ENCODE measurements at regions not wholly inside any gene's neighbourhood (a gene's known extent, or its start where the extent isn't known, plus 50 kb on each side); places are given as distances from the start of the nearest gene placed in this dataset.

GRCh38 chr11:42521994-42522393 lies 789.8 kb upstream of the API5 start:
- H3K4me3 ChIP-seq (ENCODE audit: low read depth, low read length): no peak overlapping the region
- no peak for TF ChIP-seq CTCF (conservative IDR thresholded peaks at IDR 0.05; ENCODE audit: low read depth, low read length)
- DNase-seq (ENCODE audit: low read depth): peak; percentile 4

GRCh38 chr11:42524534-42525227 lies 787.1 kb upstream of the API5 start:
- peak; percentile 52 for TF ChIP-seq CTCF (conservative IDR thresholded peaks at IDR 0.05; ENCODE audit: low read depth, low read length)
- DNase-seq (ENCODE audit: low read depth): peak; percentile 48
- H3K4me3 ChIP-seq (ENCODE audit: low read depth, low read length): no peak overlapping the region

- no peak for TF ChIP-seq CTCF (conservative IDR thresholded peaks at IDR 0.05; ENCODE audit: low read depth, low read length)
- DNase-seq (ENCODE audit: low read depth): no peak
- H3K4me3 ChIP-seq (ENCODE audit: low read depth, low read length): no peak overlapping the region
Measured at GRCh38 chr11:42526426-42526825, 785.4 kb upstream of the API5 start.

GRCh38 chr11:42528471-42528870 lies 783.3 kb upstream of the API5 start:
- H3K4me3 ChIP-seq (ENCODE audit: low read depth, low read length): no peak overlapping the region
- TF ChIP-seq CTCF (conservative IDR thresholded peaks at IDR 0.05; ENCODE audit: low read depth, low read length): no peak
- DNase-seq (ENCODE audit: low read depth): no peak

- no peak for DNase-seq (ENCODE audit: low read depth)
- H3K4me3 ChIP-seq (ENCODE audit: low read depth, low read length): no peak overlapping the region
- no peak for TF ChIP-seq CTCF (conservative IDR thresholded peaks at IDR 0.05; ENCODE audit: low read depth, low read length)
Measured at GRCh38 chr11:42528911-42529310, 782.9 kb upstream of the API5 start.

- no peak for TF ChIP-seq CTCF (conservative IDR thresholded peaks at IDR 0.05; ENCODE audit: low read depth, low read length)
- DNase-seq (ENCODE audit: low read depth): no peak
- H3K4me3 ChIP-seq (ENCODE audit: low read depth, low read length): no peak overlapping the region
Measured at GRCh38 chr11:42536611-42537360, 775.0 kb upstream of the API5 start.

GRCh38 chr11:42542336-42542735 lies 769.5 kb upstream of the API5 start:
- no peak for DNase-seq (ENCODE audit: low read depth)
- no peak overlapping the region for H3K4me3 ChIP-seq (ENCODE audit: low read depth, low read length)
- no peak for TF ChIP-seq CTCF (conservative IDR thresholded peaks at IDR 0.05; ENCODE audit: low read depth, low read length)
